Vagina (tissue), 2 donors: ENCODE measurements at regions not wholly inside any gene's neighbourhood (a gene's known extent, or its start where the extent isn't known, plus 50 kb on each side); places are given as distances from the start of the nearest gene placed in this dataset.

Experiments
- POLR2AphosphoS5 ChIP-seq, 2 donors: sonication (generic); formaldehyde crosslinking; IDR thresholded peaks; one replicate each; pipeline ENCODE4 v1.9.0; 2017; ENCODE audit warnings: antibody characterized with exemption in 2 of 2, mild to moderate bottlenecking in 2 of 2, low read depth in 1 of 2; ENCODE audit not compliant: insufficient read depth in 1 of 2
- TF ChIP-seq, protein P1 (sequence below), 3 experiments: fragments of 450-650 bp in 2 of 3; fragments of 200-600 bp in 1 of 3; sonication (generic) in 1 of 3; IDR thresholded peaks; one replicate each; pipeline ENCODE4 v1.5.1; 2017 to 2019; ENCODE audit warnings: antibody characterized with exemption in 3 of 3, mild to moderate bottlenecking in 2 of 3, moderate library complexity in 2 of 3

GRCh38 chr2:59702026-59702425 lies 851.4 kb downstream of the BCL11A start:
- TF ChIP-seq, protein P1, sequence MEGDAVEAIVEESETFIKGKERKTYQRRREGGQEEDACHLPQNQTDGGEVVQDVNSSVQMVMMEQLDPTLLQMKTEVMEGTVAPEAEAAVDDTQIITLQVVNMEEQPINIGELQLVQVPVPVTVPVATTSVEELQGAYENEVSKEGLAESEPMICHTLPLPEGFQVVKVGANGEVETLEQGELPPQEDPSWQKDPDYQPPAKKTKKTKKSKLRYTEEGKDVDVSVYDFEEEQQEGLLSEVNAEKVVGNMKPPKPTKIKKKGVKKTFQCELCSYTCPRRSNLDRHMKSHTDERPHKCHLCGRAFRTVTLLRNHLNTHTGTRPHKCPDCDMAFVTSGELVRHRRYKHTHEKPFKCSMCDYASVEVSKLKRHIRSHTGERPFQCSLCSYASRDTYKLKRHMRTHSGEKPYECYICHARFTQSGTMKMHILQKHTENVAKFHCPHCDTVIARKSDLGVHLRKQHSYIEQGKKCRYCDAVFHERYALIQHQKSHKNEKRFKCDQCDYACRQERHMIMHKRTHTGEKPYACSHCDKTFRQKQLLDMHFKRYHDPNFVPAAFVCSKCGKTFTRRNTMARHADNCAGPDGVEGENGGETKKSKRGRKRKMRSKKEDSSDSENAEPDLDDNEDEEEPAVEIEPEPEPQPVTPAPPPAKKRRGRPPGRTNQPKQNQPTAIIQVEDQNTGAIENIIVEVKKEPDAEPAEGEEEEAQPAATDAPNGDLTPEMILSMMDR (IDR thresholded peaks at IDR 0.05): no peak
- TF ChIP-seq POLR2AphosphoS5 (IDR thresholded peaks at IDR 0.05; ENCODE audit: insufficient read depth in 1 of 2, low read depth in 1 of 2): no peak
